GM18858 (cell line): ENCODE measurements at regions not wholly inside any gene's neighbourhood (a gene's known extent, or its start where the extent isn't known, plus 50 kb on each side); places are given as distances from the start of the nearest gene placed in this dataset.
"Not testable (repeated sequence)": the region's sequence is repeated elsewhere in the genome, so short reads cannot be mapped to it uniquely, and the experiment has no call there.

Experiments used
- ATAC-seq: cut with Tn5 transposase; IDR thresholded peaks from one replicate; pipeline ENCODE4 v1.9.1; 2021; ENCODE audit not compliant: unreplicated experiment

DNA sequence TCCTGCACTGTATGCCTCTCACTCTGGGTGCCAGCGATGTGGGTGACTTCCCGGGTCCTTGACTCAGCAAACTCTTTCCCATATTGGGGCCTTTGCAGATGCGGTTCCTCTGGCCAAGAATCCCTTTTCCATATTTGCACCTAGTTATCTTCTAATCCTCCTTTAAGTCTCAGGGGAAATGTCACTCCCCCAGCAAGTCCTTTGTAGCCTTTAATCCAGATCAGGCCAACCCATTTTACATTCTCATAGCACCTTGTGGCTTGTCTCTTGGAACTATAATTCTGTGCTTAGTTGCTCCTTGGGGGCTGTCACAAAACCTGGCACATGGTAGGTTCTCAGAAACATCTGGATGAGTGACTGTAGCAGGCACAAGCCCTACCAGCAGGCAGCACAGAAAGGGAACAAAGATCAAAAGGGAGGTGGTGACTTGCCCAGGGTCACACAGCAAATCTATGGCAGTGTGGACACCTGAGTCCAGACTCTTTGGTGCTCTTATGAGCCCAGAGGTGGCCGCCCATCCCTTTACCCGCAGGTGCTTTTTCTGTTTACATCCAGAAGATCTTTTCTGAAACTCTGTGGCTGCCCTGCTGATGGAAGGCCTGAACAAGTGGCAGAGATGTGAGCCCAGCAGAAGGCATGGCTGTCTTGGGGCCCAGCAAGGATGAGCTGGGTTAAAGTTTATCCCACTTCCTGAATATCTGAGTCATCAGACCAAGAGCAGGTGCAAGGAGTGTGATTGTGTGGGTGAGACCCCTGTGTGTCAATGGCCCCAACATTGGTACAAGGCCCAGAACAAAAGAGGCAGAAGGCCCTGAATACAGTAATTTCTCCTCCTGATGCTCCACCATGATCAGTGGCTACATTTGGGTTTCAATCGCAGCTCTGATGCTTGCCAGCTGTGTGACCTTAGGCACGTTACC is 78.6 kb upstream of the GRK3 start:
- no peak for ATAC-seq

GRCh38 chr22:25487508-25487907 is 77.0 kb upstream of the GRK3 start:
- ATAC-seq = no peak

DNA sequence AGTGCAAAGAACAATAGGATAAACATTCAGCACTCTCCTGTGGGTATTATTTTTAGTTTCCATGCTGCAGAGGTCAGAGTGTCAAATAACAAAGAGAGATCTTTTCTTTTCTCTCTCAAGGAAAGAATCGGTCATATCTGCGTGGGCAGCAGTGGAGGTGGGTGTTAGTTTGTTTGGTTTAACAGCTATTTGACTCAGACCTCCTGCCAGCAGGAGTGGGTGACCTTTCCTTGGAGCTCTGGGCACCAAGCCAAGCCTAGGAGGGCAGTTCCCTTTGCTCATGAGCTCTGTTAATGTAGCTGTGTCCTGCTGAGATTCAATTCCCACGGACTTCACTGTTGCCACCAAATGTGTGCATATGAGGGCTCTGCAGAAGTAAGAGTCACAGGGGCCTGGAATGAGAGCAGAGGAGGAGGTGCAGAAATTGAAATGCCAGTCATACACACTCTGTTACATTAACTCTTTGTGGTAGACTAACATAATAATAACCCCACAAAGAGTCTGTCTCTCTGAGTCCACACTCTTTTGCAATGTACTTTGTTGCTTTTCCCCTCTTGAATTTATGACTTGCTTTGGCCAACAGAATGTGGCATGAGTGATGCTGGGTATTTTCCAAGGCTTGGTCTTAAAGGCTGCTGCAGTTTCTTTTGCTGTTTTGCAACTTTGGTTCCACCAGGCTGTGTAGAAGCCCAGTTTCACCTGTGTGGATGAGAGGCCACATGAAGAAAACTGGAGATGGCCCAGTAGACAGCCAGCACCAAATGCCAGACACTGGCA is 76.0 kb upstream of the GRK3 start:
- ATAC-seq = no peak

DNA sequence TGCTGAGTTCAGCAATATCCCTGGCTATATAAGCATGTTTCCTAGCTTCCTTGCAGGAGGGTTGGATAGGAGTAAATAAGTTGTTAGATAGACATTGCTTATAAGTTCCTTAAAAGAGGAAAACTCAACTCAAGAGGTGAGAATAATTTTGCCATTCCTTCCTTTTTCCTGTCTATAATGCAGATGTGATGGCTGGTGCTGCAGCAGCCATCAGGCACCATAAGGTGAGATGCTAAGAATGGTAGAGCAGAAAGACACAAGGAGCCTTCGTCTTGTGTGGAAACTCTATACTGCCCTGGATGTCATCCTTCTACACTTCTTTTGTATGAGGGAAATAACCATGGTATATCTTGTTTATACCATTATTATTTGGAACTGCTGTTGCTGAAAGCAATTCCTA is 74.5 kb upstream of the GRK3 start:
- no peak for ATAC-seq

DNA sequence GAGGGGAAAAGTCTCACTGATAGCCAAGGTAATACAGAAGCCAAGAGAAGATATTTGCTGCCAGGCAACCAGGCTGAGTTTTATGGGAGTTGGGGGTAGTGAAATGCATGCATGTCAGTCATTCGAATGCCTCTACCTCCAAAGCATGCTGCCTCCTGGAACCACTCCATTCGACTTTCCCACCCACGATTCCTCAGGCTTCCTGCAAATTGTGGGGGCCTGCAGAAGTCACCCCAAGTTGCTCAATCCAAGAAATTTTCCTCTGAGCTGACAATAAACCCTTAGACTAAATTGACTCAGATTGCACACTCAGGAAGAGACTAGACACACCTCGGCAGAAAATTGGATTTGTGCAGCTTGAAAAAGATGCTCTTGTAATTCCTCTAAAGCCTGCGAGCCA is 73.6 kb upstream of the GRK3 start:
- ATAC-seq = no peak

DNA sequence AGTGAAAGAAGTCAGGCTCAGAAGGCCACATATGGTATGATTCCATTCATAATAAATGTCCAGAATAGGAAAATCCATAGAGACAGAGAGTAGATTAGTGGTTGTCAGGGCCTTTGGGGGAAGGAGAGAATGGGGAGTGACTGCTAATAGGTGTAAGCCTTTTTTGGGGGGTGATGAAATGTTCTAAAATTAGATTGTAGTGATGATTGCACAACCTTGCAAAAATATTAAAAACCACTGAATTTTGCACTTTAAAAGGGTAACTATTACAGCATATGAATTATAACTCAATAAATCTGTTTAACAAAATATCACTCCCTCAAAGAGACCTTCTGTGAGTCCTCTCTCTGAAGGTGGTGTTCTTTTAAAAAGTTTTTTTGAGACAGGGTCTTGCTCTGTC is 72.3 kb upstream of the GRK3 start:
- no peak for ATAC-seq

- no peak for ATAC-seq
Observed at GRCh38 chr22:25492841-25493734, 71.4 kb upstream of the GRK3 start.

DNA sequence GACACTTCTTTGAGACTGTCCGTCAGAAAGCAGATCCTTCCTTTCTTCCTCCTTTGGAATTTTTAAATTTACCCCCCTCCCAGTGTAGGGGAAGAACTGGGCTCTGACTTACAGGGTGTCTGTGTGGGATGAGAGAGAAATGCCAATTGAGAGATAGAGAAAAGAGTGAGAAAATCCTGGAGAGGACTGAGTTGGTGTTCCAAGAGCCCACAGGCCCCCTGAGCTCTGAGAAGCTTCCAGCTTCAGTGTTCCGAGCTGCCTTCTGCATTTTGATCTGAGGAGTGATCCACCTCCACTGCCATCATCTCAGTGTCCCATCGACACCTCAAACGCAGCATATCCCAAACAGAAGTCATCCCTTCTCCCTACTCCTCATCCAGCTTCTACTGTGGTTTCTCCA is 70.7 kb upstream of the GRK3 start:
- no peak for ATAC-seq

- peak; percentile 53 for ATAC-seq
Observed at GRCh38 chr22:25494774-25495173, 69.7 kb upstream of the GRK3 start.

DNA sequence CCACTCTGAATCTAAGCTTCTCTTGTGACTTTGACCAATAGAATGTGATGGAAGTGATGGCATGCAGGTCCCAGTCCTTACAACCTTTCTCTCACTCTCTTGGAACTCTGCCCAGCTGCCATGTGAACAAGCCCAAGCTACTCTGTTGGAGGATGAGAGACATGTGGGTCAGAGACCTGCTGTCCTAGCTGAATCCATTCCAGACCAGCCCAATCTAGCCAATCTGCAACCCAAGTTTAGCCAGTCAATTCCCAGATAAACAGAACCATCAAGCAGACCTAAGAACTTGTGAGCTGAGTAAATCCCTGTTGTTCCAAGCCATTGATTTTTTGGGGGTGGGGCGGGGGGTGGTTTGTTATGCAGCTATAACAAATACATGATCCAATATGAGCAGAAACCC is 69.2 kb upstream of the GRK3 start:
- ATAC-seq = no peak

GRCh38 chr22:25496396-25497064 is 67.9 kb upstream of the GRK3 start:
- no peak for ATAC-seq

DNA sequence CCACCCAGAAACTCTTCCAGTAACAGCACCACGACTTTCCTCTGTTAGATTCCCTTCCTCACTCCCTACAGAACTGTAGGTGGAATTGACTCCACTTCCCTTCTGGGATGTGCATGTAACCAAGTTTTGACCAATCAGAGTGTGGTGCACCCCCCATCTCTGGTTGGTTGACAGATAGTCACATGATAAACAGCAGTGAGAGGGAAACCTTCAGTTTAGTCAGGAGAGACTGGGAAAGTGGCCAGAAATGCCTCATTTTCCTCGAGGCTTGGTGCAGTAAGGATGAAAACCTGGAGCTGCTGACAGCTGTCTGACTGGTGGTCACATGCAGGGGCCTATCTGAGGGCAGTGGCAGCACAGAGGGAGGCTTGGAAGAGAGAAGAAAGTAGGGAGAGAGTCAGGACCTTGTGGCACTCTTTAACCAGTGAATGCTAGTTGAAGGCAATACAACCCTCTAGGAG is 67.3 kb upstream of the GRK3 start:
- no peak for ATAC-seq

DNA sequence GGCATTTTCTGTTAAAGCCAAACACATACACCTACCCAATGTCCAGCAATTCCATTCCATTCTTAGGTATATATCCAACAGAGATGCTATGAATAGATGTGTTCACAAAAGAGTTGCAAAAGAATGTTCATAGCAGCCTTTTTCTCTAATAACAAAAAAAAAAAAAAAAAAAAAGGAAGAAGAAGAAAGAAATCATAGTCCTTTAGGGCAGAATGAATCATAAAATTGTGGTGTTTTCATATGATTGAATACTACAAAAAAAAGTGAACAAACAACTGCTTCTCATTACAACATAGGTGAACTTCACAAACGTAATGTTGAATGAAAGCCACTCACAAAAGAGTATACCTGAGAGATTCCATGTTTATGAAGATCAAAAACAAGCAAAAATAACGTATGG is 66.8 kb upstream of the GRK3 start:
- no peak for ATAC-seq

DNA sequence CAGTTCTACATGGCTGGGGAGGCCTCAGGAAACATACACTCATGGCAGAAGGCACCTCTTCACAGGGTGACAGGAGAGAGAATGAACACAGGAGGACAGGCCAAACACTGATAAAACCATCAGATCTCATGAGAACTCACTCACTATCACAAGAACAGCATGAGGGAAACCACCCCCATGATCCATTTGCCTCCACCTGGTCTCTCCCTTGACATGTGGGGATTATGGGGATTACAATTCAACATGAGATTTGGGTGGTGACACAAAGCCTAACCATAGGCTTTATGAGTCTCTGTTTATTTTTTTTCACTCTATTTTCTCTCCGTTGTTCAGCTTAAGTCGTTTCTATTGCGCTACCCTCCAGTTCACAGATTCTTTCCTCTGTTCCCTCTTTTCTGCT is 63.8 kb upstream of the GRK3 start:
- not testable (repeated sequence) for ATAC-seq

GRCh38 chr22:25504017-25504416 is 60.5 kb upstream of the GRK3 start:
- ATAC-seq = not testable (repeated sequence)

GRCh38 chr22:25508161-25508560 is 56.3 kb upstream of the GRK3 start:
- ATAC-seq = no peak

GRCh38 chr22:25508761-25509321 is 55.6 kb upstream of the GRK3 start:
- ATAC-seq = no peak

DNA sequence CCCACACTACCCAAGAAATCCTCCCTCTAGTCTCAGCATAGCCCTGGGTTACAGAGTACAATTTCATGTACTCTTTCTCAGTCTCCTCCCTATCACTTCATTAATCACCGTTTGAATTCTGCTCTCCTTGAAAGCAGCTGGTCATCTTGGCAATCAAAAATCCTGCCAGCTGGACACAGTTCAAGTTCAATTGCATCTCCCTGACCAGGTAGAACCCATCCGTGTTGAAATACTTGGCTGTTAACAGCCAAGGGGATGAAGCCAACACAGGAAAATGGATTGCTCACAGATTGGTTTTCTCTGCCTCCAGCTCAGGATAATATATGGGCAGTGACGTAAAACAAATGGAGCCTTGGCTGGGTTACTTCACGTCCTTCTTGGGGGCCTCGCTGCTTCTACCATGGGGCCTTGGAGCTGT is 55.1 kb upstream of the GRK3 start:
- no peak for ATAC-seq

DNA sequence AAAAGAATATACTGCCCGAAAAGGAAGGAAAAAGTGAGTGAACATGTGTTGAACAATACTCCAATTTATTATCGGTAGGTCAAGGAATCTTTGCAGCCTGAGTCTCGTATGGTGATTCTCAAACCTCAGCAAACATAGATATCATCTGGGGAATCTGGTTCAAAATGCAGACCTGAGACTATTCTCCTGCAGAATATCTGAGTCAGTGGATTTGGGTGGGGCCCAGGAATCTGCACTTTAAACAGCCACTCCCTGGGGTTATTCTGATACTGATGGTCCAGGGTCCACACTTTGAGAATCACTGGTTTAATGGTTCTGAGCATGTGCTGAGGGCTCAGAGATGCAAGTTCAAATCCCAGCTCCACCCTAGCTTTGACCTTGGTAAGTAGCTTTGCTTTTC is 53.6 kb upstream of the GRK3 start:
- ATAC-seq = no peak

DNA sequence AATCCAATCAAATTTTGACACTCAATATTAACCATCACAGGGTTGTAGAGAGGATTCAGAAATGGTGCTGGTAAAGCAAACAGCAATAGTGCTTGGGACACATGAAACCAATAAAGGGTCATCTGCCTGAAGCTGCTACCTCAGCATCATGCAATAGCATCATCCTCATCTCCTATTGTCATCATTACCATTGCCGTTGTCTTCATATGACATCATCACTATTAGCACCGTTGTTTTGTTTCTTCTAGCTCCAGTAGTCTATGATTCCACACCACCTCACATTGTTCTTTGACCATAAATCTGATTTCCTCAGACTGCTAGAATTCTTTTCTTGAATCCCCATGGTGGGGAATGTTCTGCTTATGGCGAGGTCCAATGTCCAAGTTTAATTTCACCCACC is 52.8 kb upstream of the GRK3 start:
- ATAC-seq = no peak
